SK-N-SH (cell line): ENCODE measurements at regions not wholly inside any gene's neighbourhood (a gene's known extent, or its start where the extent isn't known, plus 50 kb on each side); places are given as distances from the start of the nearest gene placed in this dataset.

Experiments used
- CTCF ChIP-seq: fragments of 200-600 bp; sonication (generic); IDR thresholded peaks from 2 replicates; pipeline ENCODE4 v1.6.1; 2017; ENCODE audit warnings: antibody characterized with exemption, mild to moderate bottlenecking, moderate library complexity
- ZBTB33 ChIP-seq: IDR thresholded peaks from 2 replicates; pipeline ENCODE4 v1.4.0; 2012; ENCODE audit warnings: low read depth, borderline replicate concordance

DNA sequence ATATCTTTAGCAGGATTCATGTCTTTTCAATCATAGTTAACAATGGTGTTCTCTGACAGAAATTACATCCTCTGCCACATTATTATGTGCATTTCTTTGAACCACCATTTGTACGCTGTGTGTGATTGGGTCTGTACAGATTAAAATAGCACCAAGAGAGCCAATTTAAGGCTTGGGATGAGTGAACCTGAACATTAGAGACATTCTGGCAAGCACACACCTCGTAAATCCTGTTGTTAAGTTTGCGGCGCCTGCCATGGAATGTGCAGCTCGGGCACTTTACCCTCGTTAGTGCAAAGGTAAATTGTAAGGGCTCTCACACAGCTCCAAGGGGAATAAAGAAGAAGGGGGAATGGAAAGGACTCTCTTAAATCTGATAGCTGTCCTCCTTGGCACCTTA is 482.4 kb upstream of the DPPA4 start:
- TF ChIP-seq CTCF (no peak), ZBTB33 (no peak)
